PC-9 (cell line): ENCODE measurements at regions not wholly inside any gene's neighbourhood (a gene's known extent, or its start where the extent isn't known, plus 50 kb on each side); places are given as distances from the start of the nearest gene placed in this dataset.
"Not testable (repeated sequence)": the region's sequence is repeated elsewhere in the genome, so short reads cannot be mapped to it uniquely, and the experiment has no call there.

Source experiments
- BruUV-seq: library from RNA; stranded (reverse); fragments of 400-500 nt; replicated peaks from 2 replicates; lab custom pipeline; 2021; lab: Mats Ljungman, UMichigan
- CTCF ChIA-PET: fragments of 300-600 bp; sonication (Branson Sonifier 250); formaldehyde crosslinking; loops from one replicate; lab custom pipeline; 2022; ENCODE audit warnings: antibody characterized with exemption; lab: Charles Lee
- POLR2A ChIA-PET: fragments of 300-600 bp; sonication (Branson Sonifier 250); formaldehyde crosslinking; loops from one replicate; lab custom pipeline; 2022; ENCODE audit warnings: antibody characterized with exemption; ENCODE audit not compliant: unreplicated experiment; lab: Charles Lee
- DNase-seq, 2 experiments: peaks; one replicate each; pipeline versions ENCODE4 v3.0.0 to v3.0.0-alpha.2; 2015 to 2022; ENCODE audit warnings: mixed read lengths in 1 of 2
- H2AFZ ChIP-seq: fragments of 200-600 bp; sonication (generic); 2 replicates; pipeline ENCODE4 v1.8.1; 2017; ENCODE audit warnings: antibody characterized with exemption
- H3F3A ChIP-seq: fragments of 200-600 bp; sonication (generic); 2 replicates; pipeline ENCODE4 v1.8.1; 2017; ENCODE audit warnings: antibody characterized with exemption, mild to moderate bottlenecking, low read depth; ENCODE audit not compliant: insufficient read depth
- H3K27ac ChIP-seq: fragments of 200-600 bp; sonication (generic); 2 replicates; pipeline ENCODE4 v1.6.1; 2016; ENCODE audit warnings: mixed run types
- H3K27me3 ChIP-seq: fragments of 200-600 bp; sonication (generic); 2 replicates; pipeline ENCODE4 v1.6.1; 2016; ENCODE audit warnings: low read depth, mixed run types; ENCODE audit not compliant: insufficient read depth
- H3K36me3 ChIP-seq: fragments of 200-600 bp; sonication (generic); 2 replicates; pipeline ENCODE4 v1.6.1; 2016; ENCODE audit warnings: low read depth, mixed run types
- H3K4me1 ChIP-seq: fragments of 200-600 bp; sonication (generic); replicated peaks from 2 replicates; pipeline ENCODE4 v1.6.1; 2016; ENCODE audit warnings: mixed run types; ENCODE audit not compliant: insufficient read depth
- H3K4me2 ChIP-seq: fragments of 200-600 bp; sonication (generic); 2 replicates; pipeline ENCODE4 v1.6.1; 2017; ENCODE audit warnings: mixed run types
- H3K4me3 ChIP-seq: fragments of 200-600 bp; sonication (generic); 2 replicates; pipeline ENCODE4 v1.6.1; 2016; ENCODE audit warnings: mixed run types
- H3K79me2 ChIP-seq: fragments of 200-600 bp; sonication (generic); 2 replicates; pipeline ENCODE4 v1.6.1; 2017; ENCODE audit warnings: low read depth, mixed run types
- H3K9me2 ChIP-seq: fragments of 200-600 bp; sonication (generic); 2 replicates; pipeline ENCODE4 v1.8.1; 2017; ENCODE audit warnings: mild to moderate bottlenecking; ENCODE audit not compliant: insufficient read depth
- H3K9me3 ChIP-seq: fragments of 200-600 bp; sonication (generic); 2 replicates; pipeline ENCODE4 v1.8.1; 2016; ENCODE audit warnings: low read depth; ENCODE audit not compliant: insufficient read depth
- H4K20me1 ChIP-seq: fragments of 200-600 bp; sonication (generic); 2 replicates; pipeline ENCODE4 v1.8.1; 2017; ENCODE audit not compliant: insufficient read depth
- CTCF ChIP-seq: fragments of 200-600 bp; sonication (generic); conservative IDR thresholded peaks from 2 replicates; pipeline ENCODE4 v1.6.1; 2017; ENCODE audit warnings: mixed run types, antibody characterized with exemption, mild to moderate bottlenecking, moderate library complexity
- EZH2 ChIP-seq: fragments of 200-600 bp; sonication (generic); IDR thresholded peaks from 2 replicates; pipeline ENCODE4 v1.8.0; 2017; ENCODE audit warnings: antibody characterized with exemption, low read depth
- intact Hi-C: fragments of 100-400 bp; cut with micrococcal nuclease; formaldehyde crosslinking; loops from one replicate; pipeline ENCODE4 v1.10.0; 2022; ENCODE audit not compliant: unreplicated experiment

DNA sequence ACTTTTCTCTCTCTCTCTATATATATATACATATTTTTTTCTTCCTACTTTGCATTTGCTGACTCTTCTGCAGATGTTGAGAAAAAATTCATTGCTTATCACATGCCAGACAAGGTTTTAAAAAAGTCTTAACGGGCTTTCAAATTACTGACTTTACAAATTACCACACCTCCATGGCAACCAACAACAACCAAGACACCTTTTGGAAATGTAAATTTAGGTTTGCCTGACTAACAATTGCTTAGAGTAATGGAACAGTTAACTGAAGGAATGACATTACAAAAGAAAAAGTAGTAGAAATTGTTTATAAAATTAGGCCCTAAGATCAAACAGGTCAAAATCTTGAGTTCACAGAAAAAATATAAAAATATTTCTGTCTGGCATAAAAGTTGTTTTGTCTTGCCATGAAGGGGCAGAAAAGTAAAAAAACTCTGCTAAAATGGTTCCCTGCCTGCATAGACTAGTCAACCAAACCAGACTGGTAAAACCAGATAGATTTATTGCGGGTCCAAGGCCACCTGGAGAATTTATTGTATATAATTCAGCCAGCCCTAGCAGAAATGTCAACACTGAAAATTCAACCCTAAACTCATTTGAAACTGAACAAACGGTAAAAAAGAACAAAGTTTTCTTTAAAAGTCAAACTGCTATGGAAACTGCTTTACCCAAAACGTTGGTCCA lies 92.8 kb upstream of the FRMD1 start:
- no TSS peak for BruUV-seq
- Histone ChIP-seq H3K9me2 (0 out of 2 replicates have a peak, but pooled peaks cover 6% of the 10 kb centered on the region), H3K27me3 (peaks cover 83% of the 10 kb centered on the region), H3K36me3 (no peaks in the 10 kb centered on the region), H3K4me3 (no peak overlapping the region), H4K20me1 (0 out of 2 replicates have a peak, but pooled peaks cover 5% of the 10 kb centered on the region), H3K79me2 (no peaks in the 10 kb centered on the region), H3K9me3 (no peaks in the 10 kb centered on the region), H2AFZ (no peak overlapping the region), H3K4me2 (no peak overlapping the region), H3F3A (no peaks in the 10 kb centered on the region), H3K27ac (no peak overlapping the region), H3K4me1 (no peaks in the 10 kb centered on the region)
- TF ChIP-seq CTCF (no peak), EZH2 (no peak)
- no peak for DNase-seq
- ChIA-PET CTCF (no interaction called here), POLR2A (no interaction called here)
- intact Hi-C loops = no loop called here

GRCh38 chr6:168170841-168171601 lies 92.0 kb upstream of the FRMD1 start:
- TF ChIP-seq CTCF (no peak), EZH2 (no peak)
- POLR2A ChIA-PET = no interaction called here

DNA sequence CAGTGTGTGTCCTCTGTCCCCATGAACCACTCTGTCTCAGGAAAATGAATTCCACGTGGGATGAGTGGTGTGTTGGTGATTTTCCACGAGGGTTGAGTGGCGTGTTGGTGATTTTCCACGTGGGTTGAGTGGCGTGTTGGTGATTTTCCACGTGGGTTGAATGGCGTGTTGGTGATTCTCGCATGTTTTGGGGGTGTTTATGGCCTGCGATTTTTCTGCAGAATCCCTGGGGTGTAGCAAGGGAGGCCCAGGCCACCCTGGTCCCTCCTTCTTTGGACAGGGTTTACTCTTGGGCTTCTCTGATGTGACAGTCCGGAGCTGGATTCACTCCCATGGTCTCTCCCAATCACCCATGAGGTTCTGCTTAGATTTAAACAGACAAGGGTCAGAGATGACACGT lies 90.6 kb upstream of the FRMD1 start:
- intact Hi-C loops = no loop called here
- H3K4me1 ChIP-seq = no peaks in the 10 kb centered on the region
- 0 out of 2 replicates have a peak, but pooled peaks cover 1% of the 10 kb centered on the region for H4K20me1 ChIP-seq
- no peak overlapping the region for H3K4me3 ChIP-seq
- H3K27me3 ChIP-seq = peaks cover 83% of the 10 kb centered on the region
- H3K79me2 ChIP-seq = no peaks in the 10 kb centered on the region
- no TSS peak for BruUV-seq
- no peak overlapping the region for H3K4me2 ChIP-seq
- CTCF ChIA-PET = no interaction called here
- TF ChIP-seq EZH2 = no peak
- no peak for TF ChIP-seq CTCF
- H2AFZ ChIP-seq = no peak overlapping the region
- no peaks in the 10 kb centered on the region for H3K9me3 ChIP-seq
- no peaks in the 10 kb centered on the region for H3K36me3 ChIP-seq
- H3K9me2 ChIP-seq = 0 out of 2 replicates have a peak, but pooled peaks cover 6% of the 10 kb centered on the region
- no peaks in the 10 kb centered on the region for H3F3A ChIP-seq
- DNase-seq = no peak
- no peak overlapping the region for H3K27ac ChIP-seq
- POLR2A ChIA-PET = no interaction called here

More at GRCh38 chr6:168170841-168171601, 92.0 kb upstream of the FRMD1 start:
- Histone ChIP-seq H3K4me2 (no peak overlapping the region), H2AFZ (no peak overlapping the region), H3K79me2 (no peaks in the 10 kb centered on the region), H3K9me3 (no peaks in the 10 kb centered on the region), H3K27me3 (peaks cover 83% of the 10 kb centered on the region), H3K4me1 (no peaks in the 10 kb centered on the region), H3K36me3 (no peaks in the 10 kb centered on the region), H3K27ac (no peak overlapping the region), H3K4me3 (no peak overlapping the region), H4K20me1 (0 out of 2 replicates have a peak, but pooled peaks cover 5% of the 10 kb centered on the region), H3K9me2 (0 out of 2 replicates have a peak, but pooled peaks cover 6% of the 10 kb centered on the region), H3F3A (no peaks in the 10 kb centered on the region)
- intact Hi-C loops = no loop called here
- no TSS peak for BruUV-seq
- no peak for DNase-seq
- CTCF ChIA-PET = no interaction called here

DNA sequence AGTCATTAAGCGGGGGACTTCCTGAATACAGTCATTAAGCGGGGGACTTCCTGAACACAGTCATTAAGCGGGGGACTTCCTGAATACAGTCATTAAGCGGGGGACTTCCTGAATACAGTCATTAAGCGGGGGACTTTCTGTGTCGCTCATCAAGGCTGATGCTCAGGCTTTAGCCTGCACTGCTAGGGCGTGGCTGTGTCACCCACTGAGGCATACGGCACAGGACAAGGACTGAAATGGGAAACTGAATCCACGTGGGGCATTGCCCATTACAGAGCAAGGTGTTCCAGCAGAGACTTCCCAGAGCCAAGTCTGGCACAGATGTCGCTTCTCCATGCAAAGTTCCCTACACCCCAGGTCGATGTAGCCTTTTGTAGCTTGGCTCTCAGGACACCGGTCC lies 89.9 kb upstream of the FRMD1 start:
- H3K9me2 ChIP-seq, H3K4me3 ChIP-seq, CTCF ChIA-PET, H3K4me2 ChIP-seq, H2AFZ ChIP-seq, BruUV-seq, H3K9me3 ChIP-seq, H4K20me1 ChIP-seq, intact Hi-C loops, H3F3A ChIP-seq, H3K36me3 ChIP-seq, H3K27ac ChIP-seq, POLR2A ChIA-PET, H3K79me2 ChIP-seq, DNase-seq, H3K4me1 ChIP-seq: not testable (repeated sequence)
- H3K27me3 ChIP-seq = peaks cover 89% of the 10 kb centered on the region

DNA sequence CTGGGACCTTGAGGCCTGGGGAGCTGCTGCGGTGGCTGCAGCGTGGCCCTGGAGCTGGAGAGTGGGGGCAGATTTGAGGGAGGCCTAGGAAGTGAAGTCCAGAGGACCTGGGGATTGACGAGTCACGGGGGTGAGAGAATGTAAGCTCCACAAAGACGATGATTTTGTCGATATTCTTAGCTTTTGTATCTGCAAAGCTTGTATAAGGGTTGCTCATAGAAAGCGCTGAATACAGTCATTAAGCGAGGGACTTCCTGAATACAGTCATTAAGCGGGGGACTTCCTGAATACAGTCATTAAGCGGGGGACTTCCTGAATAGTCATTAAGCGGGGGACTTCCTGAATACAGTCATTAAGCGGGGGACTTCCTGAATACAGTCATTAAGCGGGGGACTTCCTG lies 89.3 kb upstream of the FRMD1 start:
- H3K4me3 ChIP-seq, H3K9me3 ChIP-seq, H3K4me2 ChIP-seq, intact Hi-C loops, BruUV-seq, POLR2A ChIA-PET, H3K36me3 ChIP-seq, DNase-seq, H3K9me2 ChIP-seq, CTCF ChIA-PET, H3F3A ChIP-seq, H3K79me2 ChIP-seq, H3K4me1 ChIP-seq, H3K27ac ChIP-seq, H4K20me1 ChIP-seq, H2AFZ ChIP-seq: not testable (repeated sequence)
- H3K27me3 ChIP-seq = peaks cover 93% of the 10 kb centered on the region
